ENCODE measurements at regions not wholly inside any gene's neighbourhood (a gene's known extent, or its start where the extent isn't known, plus 50 kb on each side); places are given as distances from the start of the nearest gene placed in this dataset.

GRCh38 chr3:182035324-182035723, 323.6 kb downstream of the SOX2 start:
- no peak overlapping the region for H3K4me3 ChIP-seq
- no peak for DNase-seq (ENCODE audit: extremely low spot score)
- 87% methylated on average over 3 of the region's 3 CpGs for WGBS
- no peaks in the 10 kb centered on the region for H3K9me3 ChIP-seq
- no peak overlapping the region for H3K27ac ChIP-seq (replicated peaks in 1 of 4)
- intact Hi-C loops (cut with DNase I) = no loop called here
- no peaks in the 10 kb centered on the region for H3K4me1 ChIP-seq
- no peaks in the 10 kb centered on the region for H3K36me3 ChIP-seq
- H3K27me3 ChIP-seq = no peaks in the 10 kb centered on the region
- TF ChIP-seq POLR2AphosphoS5 (IDR thresholded peaks at IDR 0.05) = no peak
- no peak for TF ChIP-seq EP300 (IDR thresholded peaks at IDR 0.05)
- TF ChIP-seq POLR2A (IDR thresholded peaks at IDR 0.05; ENCODE audit: low read depth) = no peak
- TF ChIP-seq CTCF (IDR thresholded peaks at IDR 0.05) = no peak

GRCh38 chr3:182036382-182036781, 324.7 kb downstream of the SOX2 start:
- Histone ChIP-seq H3K4me1 (no peaks in the 10 kb centered on the region), H3K36me3 (no peaks in the 10 kb centered on the region), H3K27me3 (no peaks in the 10 kb centered on the region), H3K27ac (replicated peaks in 1 of 4) (no peak overlapping the region), H3K4me3 (no peak overlapping the region), H3K9me3 (no peaks in the 10 kb centered on the region)
- TF ChIP-seq CTCF (IDR thresholded peaks at IDR 0.05) (no peak), EP300 (IDR thresholded peaks at IDR 0.05) (no peak), POLR2A (IDR thresholded peaks at IDR 0.05; ENCODE audit: low read depth) (no peak), POLR2AphosphoS5 (IDR thresholded peaks at IDR 0.05) (no peak)
- no peak for DNase-seq (ENCODE audit: extremely low spot score)
- 96% methylated on average over 1 of the region's 1 CpG for WGBS
- intact Hi-C loops (cut with DNase I) = no loop called here

- Histone ChIP-seq H3K4me1 (no peaks in the 10 kb centered on the region), H3K4me3 (no peak overlapping the region), H3K27me3 (no peaks in the 10 kb centered on the region), H3K27ac (replicated peaks in 1 of 4) (no peak overlapping the region), H3K9me3 (peaks cover 0 to 3% (median 0%) of the 10 kb centered on the region in 4 donors), H3K36me3 (no peaks in the 10 kb centered on the region)
- no peak for DNase-seq (ENCODE audit: extremely low spot score)
- WGBS = 39% methylated on average over 1 of the region's 1 CpG
- no peak for TF ChIP-seq CTCF (IDR thresholded peaks at IDR 0.05)
- TF ChIP-seq EP300 (IDR thresholded peaks at IDR 0.05) = no peak
- TF ChIP-seq POLR2A (IDR thresholded peaks at IDR 0.05; ENCODE audit: low read depth) = no peak
- intact Hi-C loops (cut with DNase I) = no loop called here
These were observed 330.1 kb downstream of the SOX2 start for GRCh38 chr3:182041668-182042291.

- intact Hi-C loops (cut with DNase I) = no loop called here
- TF ChIP-seq CTCF (IDR thresholded peaks at IDR 0.05) (no peak), POLR2A (IDR thresholded peaks at IDR 0.05; ENCODE audit: low read depth) (no peak)
- no peaks in the 10 kb centered on the region for H3K36me3 ChIP-seq
- no peak overlapping the region for H3K27ac ChIP-seq (replicated peaks in 1 of 4)
- H3K4me1 ChIP-seq = no peaks in the 10 kb centered on the region
- peaks cover 0 to 3% (median 0%) of the 10 kb centered on the region in 4 donors for H3K9me3 ChIP-seq
- H3K27me3 ChIP-seq = no peaks in the 10 kb centered on the region
- DNase-seq (ENCODE audit: extremely low spot score) = no peak
- H3K4me3 ChIP-seq = no peak overlapping the region
- WGBS = 86% methylated on average over 2 of the region's 2 CpGs
These were observed 334.0 kb downstream of the SOX2 start for GRCh38 chr3:182045736-182046135.

GRCh38 chr3:182046166-182046764, 334.5 kb downstream of the SOX2 start:
- no peaks in the 10 kb centered on the region for H3K27me3 ChIP-seq
- no peak overlapping the region for H3K27ac ChIP-seq (replicated peaks in 1 of 4)
- no peak overlapping the region for H3K4me3 ChIP-seq
- peaks cover 0 to 3% (median 0%) of the 10 kb centered on the region in 4 donors for H3K9me3 ChIP-seq
- DNase-seq (ENCODE audit: extremely low spot score) = no peak
- no peaks in the 10 kb centered on the region for H3K4me1 ChIP-seq
- intact Hi-C loops (cut with DNase I) = no loop called here
- TF ChIP-seq EP300 (IDR thresholded peaks at IDR 0.05) (no peak), POLR2AphosphoS5 (IDR thresholded peaks at IDR 0.05) (no peak), POLR2A (IDR thresholded peaks at IDR 0.05; ENCODE audit: low read depth) (no peak), CTCF (IDR thresholded peaks at IDR 0.05) (no peak)
- no peaks in the 10 kb centered on the region for H3K36me3 ChIP-seq
- 67% methylated on average over 11 of the region's 11 CpGs for WGBS

All from esophagus muscularis mucosa (tissue), 4 donors.